CD4-positive, alpha-beta T cell treated with Interferon gamma for 1 hour (primary cell): ENCODE measurements at regions not wholly inside any gene's neighbourhood (a gene's known extent, or its start where the extent isn't known, plus 50 kb on each side); places are given as distances from the start of the nearest gene placed in this dataset.
"Not testable (repeated sequence)": the region's sequence is repeated elsewhere in the genome, so short reads cannot be mapped to it uniquely, and the experiment has no call there.

ENCODE experiments used
- DNase-seq: peaks from one replicate; pipeline ENCODE4 v3.0.0-alpha.2; 2020

DNA sequence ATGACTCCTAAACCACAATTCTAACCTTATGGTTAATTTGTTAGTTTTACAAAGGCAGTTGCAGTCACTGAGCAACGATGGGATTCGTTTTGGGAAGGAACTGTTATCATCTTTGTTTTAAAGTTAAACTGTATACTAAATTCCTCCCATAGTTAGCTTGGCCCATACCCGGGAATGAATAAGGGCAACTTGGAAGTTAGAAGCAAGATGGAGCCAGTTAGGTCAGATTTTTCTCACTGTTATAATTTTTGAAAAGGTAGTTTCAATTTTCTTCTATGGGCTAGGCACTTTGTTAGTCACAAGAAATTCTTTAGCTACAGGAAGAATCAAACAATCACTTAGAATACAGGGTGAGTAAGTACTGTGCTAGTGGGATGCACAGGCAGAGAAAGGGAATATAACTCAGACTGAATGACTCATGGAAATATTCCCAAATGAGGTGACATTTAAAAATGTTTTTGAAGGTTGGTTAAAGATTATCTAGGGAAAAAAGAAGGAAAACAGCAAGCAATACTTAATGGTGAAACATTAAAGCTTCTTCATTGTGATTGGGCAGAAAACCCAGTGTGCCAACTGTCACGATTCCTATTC, 153.6 kb downstream of the MAGEB17 start:
- DNase-seq: no peak

DNA sequence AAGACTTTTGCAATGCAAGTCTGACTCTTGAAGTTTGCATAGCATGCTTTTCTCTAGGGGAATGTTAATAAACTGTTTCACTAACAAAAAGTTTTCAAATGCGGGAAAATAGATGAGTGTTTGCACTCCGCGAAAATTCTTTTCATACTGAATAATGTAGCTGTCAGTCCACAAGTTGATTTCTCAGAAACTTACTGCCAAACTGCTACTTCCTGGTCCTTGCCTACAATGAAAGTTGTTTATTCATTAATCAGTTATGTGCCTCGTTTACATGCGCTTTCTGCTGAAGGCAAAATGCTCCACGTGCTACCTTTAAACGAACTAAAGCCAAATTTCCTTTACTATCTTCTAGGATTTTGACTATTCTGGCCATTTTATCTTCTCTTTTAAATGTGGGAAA, 166.2 kb downstream of the MAGEB17 start:
- no peak for DNase-seq

DNA sequence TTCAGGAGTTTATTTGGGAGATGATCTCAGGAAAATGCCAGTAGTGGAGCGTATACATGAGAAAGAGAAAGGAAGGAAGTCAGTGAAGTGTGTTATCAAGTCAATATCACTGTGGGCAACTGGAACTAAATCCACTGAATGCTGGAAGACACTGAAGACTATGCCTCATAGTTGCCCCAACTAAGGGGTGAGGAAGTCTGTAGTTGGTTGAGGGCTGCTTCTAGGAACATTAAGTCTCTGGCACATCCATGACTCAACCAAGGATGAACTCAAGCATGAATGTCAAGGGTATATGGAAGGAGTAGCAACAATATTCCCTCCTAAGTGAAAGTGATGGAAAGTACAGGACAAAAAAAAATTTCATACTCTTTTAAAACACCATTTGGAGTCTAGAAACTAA, 167.9 kb downstream of the MAGEB17 start:
- no peak for DNase-seq

DNA sequence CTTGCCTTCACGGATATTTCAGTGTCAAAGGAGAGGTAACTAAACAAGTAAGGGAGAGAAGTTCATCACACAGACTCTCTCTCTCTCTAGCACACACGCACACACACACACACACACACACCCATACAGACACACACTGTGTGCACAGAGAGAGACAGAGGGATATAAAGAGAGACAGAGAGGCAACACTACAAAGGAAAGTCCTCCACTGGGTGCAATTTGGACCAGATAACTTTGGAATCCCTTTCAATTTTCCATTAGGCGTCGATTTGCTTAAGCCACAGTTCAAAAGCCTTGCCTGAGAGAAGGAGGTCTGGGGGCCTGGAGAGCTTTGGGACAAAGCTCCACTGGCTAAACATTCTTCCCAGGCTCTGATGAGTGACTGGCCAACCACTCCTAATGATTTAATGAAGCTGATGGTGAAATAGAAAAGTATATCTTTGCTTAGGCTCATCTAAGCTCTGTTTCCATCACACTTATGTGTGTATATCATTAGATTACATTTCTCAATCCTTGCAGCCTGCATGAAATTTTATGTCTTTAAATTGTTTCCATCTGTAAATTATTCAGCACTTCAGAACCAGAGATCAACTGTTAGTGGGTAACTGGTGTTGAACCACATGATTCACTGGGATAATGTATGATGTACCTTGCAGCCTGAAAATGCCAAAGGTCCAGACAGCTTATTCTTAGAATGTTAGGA, 180.8 kb downstream of the MAGEB17 start:
- no peak for DNase-seq

- no peak for DNase-seq
Observed at GRCh38 chrX:16357902-16358301, 190.6 kb downstream of the MAGEB17 start.

- not testable (repeated sequence) for DNase-seq
Observed at GRCh38 chrX:16360056-16360455, 192.8 kb downstream of the MAGEB17 start.

DNA sequence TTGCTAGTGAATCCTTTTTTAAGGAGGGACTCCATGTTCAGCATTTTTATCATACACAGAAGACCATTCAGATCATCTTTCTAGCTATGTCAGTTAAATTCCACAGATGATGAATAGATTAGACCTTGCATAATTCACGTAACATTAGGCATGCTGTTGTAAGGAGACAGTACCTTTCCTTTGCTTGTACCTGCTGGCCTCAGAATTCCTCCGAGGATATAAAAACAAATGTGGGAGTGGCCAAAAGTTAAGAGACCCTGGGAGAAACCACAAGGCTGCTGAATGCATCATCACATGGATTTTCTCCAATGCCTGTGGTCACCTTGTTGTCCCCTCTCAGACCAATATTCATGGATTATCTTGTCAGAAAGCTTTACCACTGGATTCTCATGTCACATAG, 201.4 kb downstream of the MAGEB17 start:
- no peak for DNase-seq

DNA sequence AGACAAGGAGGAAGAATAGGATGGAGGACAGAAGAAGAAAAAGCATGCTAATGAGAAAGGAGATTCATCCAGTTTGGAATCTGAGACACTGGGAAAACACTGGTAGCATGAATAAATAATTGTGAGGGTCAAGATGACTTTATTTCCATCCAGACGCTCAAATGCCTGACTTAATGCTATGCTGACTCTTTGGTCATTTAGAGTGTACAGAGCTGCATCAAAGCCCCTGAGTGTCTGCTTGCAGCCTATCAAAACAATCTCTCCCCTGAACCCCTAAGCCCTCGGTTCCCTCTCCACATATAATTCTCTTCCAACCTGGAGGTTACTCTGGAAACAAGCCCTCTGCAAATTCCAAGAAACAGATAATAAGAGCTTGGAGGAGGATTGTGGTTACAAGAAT, 208.8 kb downstream of the MAGEB17 start:
- DNase-seq: no peak

DNA sequence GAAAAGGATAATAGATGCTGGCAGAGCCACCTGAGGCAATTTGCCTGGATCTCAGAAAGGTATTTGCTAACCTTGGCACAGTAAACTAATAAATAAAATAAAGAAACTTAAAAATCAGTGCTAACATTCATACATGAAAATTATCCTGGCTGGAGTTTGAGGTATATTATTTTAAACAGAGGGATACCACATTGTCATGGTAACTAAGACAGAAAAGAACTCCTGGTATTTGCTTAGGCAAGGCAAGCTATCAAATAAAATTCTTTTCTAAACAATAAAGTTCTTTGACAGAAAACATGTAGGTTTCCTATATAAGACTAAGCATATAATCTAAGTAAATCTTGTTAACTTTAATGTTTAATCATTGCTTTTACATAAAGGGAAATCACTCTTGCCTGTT, 218.8 kb downstream of the MAGEB17 start:
- no peak for DNase-seq

- no peak for DNase-seq
Observed at GRCh38 chrX:16392597-16392996, 225.3 kb downstream of the MAGEB17 start.

GRCh38 chrX:16394290-16394689, 227.0 kb downstream of the MAGEB17 start:
- DNase-seq: no peak

DNA sequence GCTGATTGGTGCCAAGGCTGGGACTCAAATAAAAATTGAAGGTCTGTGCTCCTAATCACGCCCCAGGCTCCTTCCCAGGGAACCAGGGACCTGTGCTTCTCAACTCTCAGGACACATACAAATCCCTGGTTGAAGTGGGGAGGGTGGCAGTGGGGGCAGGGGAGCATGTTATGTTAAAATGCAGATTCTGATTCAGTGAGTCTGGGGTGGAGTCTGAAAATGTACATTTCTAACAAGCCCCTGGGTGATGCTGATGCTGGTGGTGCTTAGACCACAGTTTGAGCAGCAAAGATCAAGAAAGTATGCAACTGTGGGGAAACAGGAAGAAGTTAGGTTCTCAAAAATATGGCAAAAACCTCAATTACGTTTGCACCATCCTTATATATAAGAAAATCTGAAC, 236.5 kb downstream of the MAGEB17 start:
- DNase-seq: no peak

- no peak for DNase-seq
Observed at GRCh38 chrX:16416588-16416987, 233.4 kb upstream of the S100G start.

DNA sequence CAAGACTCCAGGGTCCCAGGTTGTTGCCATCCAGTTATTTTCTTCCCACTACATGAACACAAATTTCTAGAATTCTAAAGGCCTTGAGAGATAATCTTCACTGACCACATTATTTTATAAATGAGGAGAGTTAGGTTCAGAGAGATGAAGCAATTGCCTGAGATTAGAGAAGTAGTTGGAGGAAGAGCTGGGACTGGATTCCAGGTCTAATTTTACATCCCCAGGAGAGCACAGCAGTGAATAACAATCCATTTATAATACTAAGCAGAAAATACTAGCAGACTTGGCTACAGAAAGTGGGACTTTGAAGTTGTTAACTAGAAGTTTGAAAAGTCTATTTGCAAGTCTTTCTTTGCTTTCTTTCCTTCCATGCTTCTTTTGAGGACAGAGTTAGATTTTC, 231.3 kb upstream of the S100G start:
- no peak for DNase-seq

DNA sequence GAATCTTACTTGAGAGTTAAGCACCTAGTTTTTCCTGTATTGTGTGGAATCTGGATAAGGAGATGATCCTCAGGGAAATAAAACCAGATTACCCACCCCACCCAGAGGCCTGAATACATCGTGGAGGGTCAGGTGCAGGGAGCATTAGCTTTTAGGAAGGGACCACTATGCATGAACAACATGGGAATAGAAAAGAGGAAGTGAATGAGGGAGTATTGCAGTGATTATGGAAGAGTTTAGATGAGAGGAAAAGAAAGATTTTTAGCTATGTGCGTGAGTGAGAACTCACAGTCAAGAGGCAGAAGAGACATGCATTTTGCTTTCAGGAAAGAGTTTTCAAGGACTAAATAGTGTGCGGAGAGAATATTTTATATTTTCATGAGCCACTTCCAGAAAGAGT, 222.3 kb upstream of the S100G start:
- DNase-seq: no peak

GRCh38 chrX:16429406-16429805, 220.6 kb upstream of the S100G start:
- DNase-seq: no peak

- no peak for DNase-seq
Observed at GRCh38 chrX:16431266-16431665, 218.7 kb upstream of the S100G start.

DNA sequence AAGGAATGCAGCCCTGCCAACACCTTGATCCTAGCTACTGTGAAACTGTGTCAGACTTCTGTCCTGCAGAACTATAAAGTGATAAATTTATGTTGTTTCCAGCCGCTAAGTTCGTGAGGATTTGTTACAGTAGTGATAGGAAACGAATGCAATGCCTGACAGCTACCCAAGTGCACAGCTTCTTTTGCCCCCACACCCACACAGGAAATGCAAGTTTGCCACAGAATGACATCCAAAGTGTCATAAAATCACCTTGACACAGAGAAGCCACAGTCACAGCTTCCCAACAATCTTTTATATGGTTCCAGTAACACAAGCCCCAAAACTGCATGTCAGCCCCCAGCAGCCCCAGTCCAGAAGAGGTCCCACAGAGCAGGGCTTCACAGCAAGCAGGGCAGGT, 216.9 kb upstream of the S100G start:
- no peak for DNase-seq

- no peak for DNase-seq
Observed at GRCh38 chrX:16435399-16435986, 214.5 kb upstream of the S100G start.

- DNase-seq: peak; percentile 29
Observed at GRCh38 chrX:16436348-16437188, 213.4 kb upstream of the S100G start.

- DNase-seq: no peak
Observed at GRCh38 chrX:16440446-16440845, 209.5 kb upstream of the S100G start.

- DNase-seq: no peak
Observed at GRCh38 chrX:16444353-16444752, 205.6 kb upstream of the S100G start.

DNA sequence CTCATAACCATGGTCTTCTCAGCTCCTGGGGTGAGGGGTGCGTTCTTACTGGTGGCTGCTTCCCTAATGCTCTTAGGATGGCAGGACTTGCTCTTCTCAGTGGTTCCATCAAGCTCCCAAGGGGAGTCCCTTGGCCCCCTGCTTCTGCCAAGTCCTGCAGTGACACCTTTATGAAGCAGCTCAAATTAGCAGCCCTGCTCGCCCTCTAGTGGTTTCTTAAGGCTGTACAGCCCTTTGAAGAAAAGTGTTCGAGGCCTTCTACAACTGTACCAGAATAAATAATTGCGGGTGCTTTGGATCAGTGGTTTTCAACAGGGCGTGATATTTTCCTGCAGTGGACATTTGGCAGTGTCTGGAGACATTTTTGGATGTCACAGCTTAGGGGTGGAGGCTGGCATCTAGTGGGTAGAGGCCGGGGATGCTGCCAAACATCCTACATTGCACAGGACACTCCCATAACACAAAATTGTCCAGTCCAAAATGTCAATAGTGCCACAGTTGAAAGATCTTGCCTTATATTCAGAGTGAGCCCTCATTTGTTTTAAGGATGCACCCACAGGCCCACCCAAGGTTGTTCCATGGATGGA, 204.7 kb upstream of the S100G start:
- peak; percentile 17 for DNase-seq
